Breast epithelium (tissue), 3 donors: ENCODE measurements at regions not wholly inside any gene's neighbourhood (a gene's known extent, or its start where the extent isn't known, plus 50 kb on each side); places are given as distances from the start of the nearest gene placed in this dataset.

Experiments
- POLR2A ChIP-seq: fragments of 450-650 bp; IDR thresholded peaks from one replicate; pipeline ENCODE4 v1.6.1; 2016; ENCODE audit warnings: antibody characterized with exemption, mild to moderate bottlenecking, moderate library complexity
- POLR2AphosphoS5 ChIP-seq, 3 donors: sonication (generic); formaldehyde crosslinking; IDR thresholded peaks; one replicate each; pipeline ENCODE4 v1.6.1; 2017; ENCODE audit warnings: antibody characterized with exemption in 3 of 3
- TF ChIP-seq, protein P1 (sequence below), 3 donors: fragments of 450-650 bp; IDR thresholded peaks; one replicate each; pipeline ENCODE4 v1.5.1; 2016 to 2017; ENCODE audit warnings: antibody characterized with exemption in 3 of 3, mild to moderate bottlenecking in 3 of 3, moderate library complexity in 3 of 3

DNA sequence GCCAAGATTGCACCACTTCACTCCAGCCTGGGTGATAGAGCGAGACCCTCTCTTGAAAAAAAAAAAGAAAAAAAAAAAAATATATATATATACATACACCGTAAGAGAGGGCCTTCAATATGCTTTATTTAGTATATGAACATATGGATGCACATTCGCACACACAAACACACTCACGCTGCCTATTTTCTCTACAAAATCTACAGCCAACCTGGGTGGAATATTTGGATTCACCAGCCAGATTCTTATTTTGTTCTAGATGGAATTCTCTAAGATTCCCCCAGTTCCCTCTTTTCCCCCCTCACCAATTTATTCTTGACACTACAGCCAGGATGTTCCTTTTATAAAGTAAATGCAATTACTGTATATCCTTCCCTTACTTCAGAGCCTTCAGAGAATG is 131.6 kb downstream of the TM2D1 start:
- TF ChIP-seq, protein P1, sequence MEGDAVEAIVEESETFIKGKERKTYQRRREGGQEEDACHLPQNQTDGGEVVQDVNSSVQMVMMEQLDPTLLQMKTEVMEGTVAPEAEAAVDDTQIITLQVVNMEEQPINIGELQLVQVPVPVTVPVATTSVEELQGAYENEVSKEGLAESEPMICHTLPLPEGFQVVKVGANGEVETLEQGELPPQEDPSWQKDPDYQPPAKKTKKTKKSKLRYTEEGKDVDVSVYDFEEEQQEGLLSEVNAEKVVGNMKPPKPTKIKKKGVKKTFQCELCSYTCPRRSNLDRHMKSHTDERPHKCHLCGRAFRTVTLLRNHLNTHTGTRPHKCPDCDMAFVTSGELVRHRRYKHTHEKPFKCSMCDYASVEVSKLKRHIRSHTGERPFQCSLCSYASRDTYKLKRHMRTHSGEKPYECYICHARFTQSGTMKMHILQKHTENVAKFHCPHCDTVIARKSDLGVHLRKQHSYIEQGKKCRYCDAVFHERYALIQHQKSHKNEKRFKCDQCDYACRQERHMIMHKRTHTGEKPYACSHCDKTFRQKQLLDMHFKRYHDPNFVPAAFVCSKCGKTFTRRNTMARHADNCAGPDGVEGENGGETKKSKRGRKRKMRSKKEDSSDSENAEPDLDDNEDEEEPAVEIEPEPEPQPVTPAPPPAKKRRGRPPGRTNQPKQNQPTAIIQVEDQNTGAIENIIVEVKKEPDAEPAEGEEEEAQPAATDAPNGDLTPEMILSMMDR (IDR thresholded peaks at IDR 0.05): no peak
- TF ChIP-seq POLR2AphosphoS5 (IDR thresholded peaks at IDR 0.05) (no peak), POLR2A (no peak)
